ENCODE measurements at regions not wholly inside any gene's neighbourhood (a gene's known extent, or its start where the extent isn't known, plus 50 kb on each side); places are given as distances from the start of the nearest gene placed in this dataset.

GRCh38 chr1:239784896-239785295, 306.8 kb upstream of the FMN2 start:
- no peak for DNase-seq
- H3K4me3 ChIP-seq = no peak overlapping the region
- H3K27ac ChIP-seq = no peak overlapping the region
- no peaks in the 10 kb centered on the region for H3K9me3 ChIP-seq
- H3K9ac ChIP-seq (ENCODE audit: low read depth in 2 of 2, low read length in 2 of 2) = no peak overlapping the region
- no peaks in the 10 kb centered on the region for H3K27me3 ChIP-seq
- H3K4me1 ChIP-seq = no peaks in the 10 kb centered on the region
- intact Hi-C loops (cut with DNase I) = no loop called here
- no peaks in the 10 kb centered on the region for H3K36me3 ChIP-seq
- no peak for TF ChIP-seq CTCF (IDR thresholded peaks at IDR 0.05)

GRCh38 chr1:239785576-239785975, 306.1 kb upstream of the FMN2 start:
- no peaks in the 10 kb centered on the region for H3K36me3 ChIP-seq
- H3K9ac ChIP-seq (ENCODE audit: low read depth in 2 of 2, low read length in 2 of 2) = no peak overlapping the region
- H3K9me3 ChIP-seq = no peaks in the 10 kb centered on the region
- DNase-seq = no peak
- no peak overlapping the region for H3K27ac ChIP-seq
- no peak for TF ChIP-seq CTCF (IDR thresholded peaks at IDR 0.05)
- H3K27me3 ChIP-seq = no peaks in the 10 kb centered on the region
- H3K4me1 ChIP-seq = no peaks in the 10 kb centered on the region
- intact Hi-C loops (cut with DNase I) = no loop called here
- H3K4me3 ChIP-seq = no peak overlapping the region

- no peak overlapping the region for H3K27ac ChIP-seq
- no peaks in the 10 kb centered on the region for H3K27me3 ChIP-seq
- no peak overlapping the region for H3K4me3 ChIP-seq
- no peak for DNase-seq
- no peaks in the 10 kb centered on the region for H3K4me1 ChIP-seq
- H3K9ac ChIP-seq (ENCODE audit: low read depth in 2 of 2, low read length in 2 of 2) = no peak overlapping the region
- no peaks in the 10 kb centered on the region for H3K9me3 ChIP-seq
- intact Hi-C loops (cut with DNase I) = no loop called here
- H3K36me3 ChIP-seq = no peaks in the 10 kb centered on the region
- TF ChIP-seq CTCF (IDR thresholded peaks at IDR 0.05) = no peak
Observed at GRCh38 chr1:239786464-239786863, 305.2 kb upstream of the FMN2 start.

GRCh38 chr1:239792157-239792556, 299.5 kb upstream of the FMN2 start:
- no peak for DNase-seq
- Histone ChIP-seq H3K9ac (ENCODE audit: low read depth in 2 of 2, low read length in 2 of 2) (no peak overlapping the region), H3K36me3 (no peaks in the 10 kb centered on the region), H3K27ac (no peak overlapping the region), H3K4me1 (no peaks in the 10 kb centered on the region), H3K9me3 (no peaks in the 10 kb centered on the region), H3K4me3 (no peak overlapping the region), H3K27me3 (no peaks in the 10 kb centered on the region)
- TF ChIP-seq CTCF (IDR thresholded peaks at IDR 0.05) = no peak
- intact Hi-C loops (cut with DNase I) = no loop called here

- Histone ChIP-seq H3K9me3 (no peaks in the 10 kb centered on the region), H3K27me3 (no peaks in the 10 kb centered on the region), H3K4me1 (no peaks in the 10 kb centered on the region), H3K4me3 (no peak overlapping the region), H3K36me3 (no peaks in the 10 kb centered on the region), H3K9ac (ENCODE audit: low read depth in 2 of 2, low read length in 2 of 2) (no peak overlapping the region), H3K27ac (no peak overlapping the region)
- intact Hi-C loops (cut with DNase I) = no loop called here
- no peak for DNase-seq
- no peak for TF ChIP-seq CTCF (IDR thresholded peaks at IDR 0.05)
Observed at GRCh38 chr1:239795304-239795703, 296.4 kb upstream of the FMN2 start.

- intact Hi-C loops (cut with DNase I) = no loop called here
- DNase-seq = no peak
- no peak overlapping the region for H3K4me3 ChIP-seq
- H3K9me3 ChIP-seq = no peaks in the 10 kb centered on the region
- no peaks in the 10 kb centered on the region for H3K4me1 ChIP-seq
- no peaks in the 10 kb centered on the region for H3K27me3 ChIP-seq
- H3K27ac ChIP-seq = no peak overlapping the region
- no peak for TF ChIP-seq CTCF (IDR thresholded peaks at IDR 0.05)
- H3K9ac ChIP-seq (ENCODE audit: low read depth in 2 of 2, low read length in 2 of 2) = no peak overlapping the region
- no peaks in the 10 kb centered on the region for H3K36me3 ChIP-seq
Observed at GRCh38 chr1:239799617-239800016, 292.1 kb upstream of the FMN2 start.

All from colonic mucosa (tissue), 4 donors.